Liver (tissue), 7 donors: ENCODE measurements at regions not wholly inside any gene's neighbourhood (a gene's known extent, or its start where the extent isn't known, plus 50 kb on each side); places are given as distances from the start of the nearest gene placed in this dataset.

ENCODE experiments used
- DNase-seq: peaks from one replicate; pipeline ENCODE4 v3.0.0-alpha.2; 2017; ENCODE audit warnings: low spot score
- H3K27ac ChIP-seq, 2 donors: one replicate each; pipeline ENCODE4 v1.7.0; 2013; ENCODE audit warnings: inconsistent platforms in 2 of 2, low read length in 2 of 2, control low read depth in 1 of 2, low read depth in 1 of 2, mild to moderate bottlenecking in 1 of 2
- H3K27me3 ChIP-seq, 4 donors: one replicate each; pipeline versions ENCODE4 v1.6.1 to v1.7.0; 2013; ENCODE audit warnings: low read length in 3 of 4, inconsistent platforms in 1 of 4, mild to moderate bottlenecking in 1 of 4, moderate library complexity in 1 of 4; ENCODE audit not compliant: control insufficient read depth in 4 of 4, insufficient read depth in 4 of 4
- H3K36me3 ChIP-seq, 4 donors: one replicate each; pipeline versions ENCODE4 v1.6.1 to v1.7.0; 2013; ENCODE audit warnings: low read length in 3 of 4, mild to moderate bottlenecking in 3 of 4, low read depth in 1 of 4, moderate library complexity in 1 of 4; ENCODE audit not compliant: control insufficient read depth in 4 of 4, insufficient read depth in 3 of 4
- H3K4me1 ChIP-seq, 4 donors: one replicate each; pipeline versions ENCODE4 v1.6.1 to v1.7.0; 2013; ENCODE audit warnings: low read length in 3 of 4, mild to moderate bottlenecking in 3 of 4, moderate library complexity in 1 of 4; ENCODE audit not compliant: control insufficient read depth in 4 of 4, insufficient read depth in 4 of 4
- H3K4me3 ChIP-seq, 3 donors: one replicate each; pipeline versions ENCODE4 v1.6.1 to v1.7.0; 2013; ENCODE audit warnings: low read length in 3 of 3, control low read depth in 1 of 3, low read depth in 1 of 3, mild to moderate bottlenecking in 1 of 3
- H3K9ac ChIP-seq, 2 donors: one replicate each; pipeline ENCODE4 v1.7.0; 2013; ENCODE audit warnings: low read length in 2 of 2, mild to moderate bottlenecking in 2 of 2, moderate library complexity in 2 of 2, control low read depth in 1 of 2, low read depth in 1 of 2
- H3K9me3 ChIP-seq, 4 donors: one replicate each; pipeline versions ENCODE4 v1.6.1 to v1.7.0; 2013; ENCODE audit warnings: low read length in 3 of 4; ENCODE audit not compliant: control insufficient read depth in 4 of 4
- ATF3 ChIP-seq: IDR thresholded peaks from 2 replicates; pipeline ENCODE4 v1.6.1; 2016; ENCODE audit warnings: antibody characterized with exemption
- FOXA1 ChIP-seq: IDR thresholded peaks from 2 replicates; pipeline ENCODE4 v1.6.1; 2016; ENCODE audit warnings: antibody characterized with exemption
- FOXA2 ChIP-seq: IDR thresholded peaks from 2 replicates; pipeline ENCODE4 v1.6.1; 2016; ENCODE audit warnings: antibody characterized with exemption
- HNF4A ChIP-seq, 2 donors: conservative IDR thresholded peaks; 2 replicates each; pipeline ENCODE4 v1.6.1; 2016; ENCODE audit warnings: antibody characterized with exemption in 2 of 2, mild to moderate bottlenecking in 2 of 2
- RAD21 ChIP-seq, 2 donors: IDR thresholded peaks; 2 replicates each; pipeline ENCODE4 v1.6.1; 2016; ENCODE audit warnings: antibody characterized with exemption in 2 of 2, mild to moderate bottlenecking in 2 of 2
- REST ChIP-seq: IDR thresholded peaks from 2 replicates; pipeline ENCODE4 v1.6.1; 2016; ENCODE audit warnings: antibody characterized with exemption, mild to moderate bottlenecking
- RXRA ChIP-seq, 2 donors: IDR thresholded peaks; 2 replicates each; pipeline ENCODE4 v1.6.1; 2017 to 2018; ENCODE audit warnings: antibody characterized with exemption in 2 of 2, mild to moderate bottlenecking in 1 of 2
- SP1 ChIP-seq: IDR thresholded peaks from 2 replicates; pipeline ENCODE4 v1.6.1; 2018; ENCODE audit warnings: antibody characterized with exemption, mild to moderate bottlenecking
- TAF1 ChIP-seq: conservative IDR thresholded peaks from 2 replicates; pipeline ENCODE4 v1.6.1; 2016; ENCODE audit warnings: antibody characterized with exemption, mild to moderate bottlenecking
- WGBS: extraction: QIAGEN DNeasy Blood & Tissue Kit; methylation state at CpG from one replicate; pipeline ENCODE4 v1.1.7; 2013; 5-methylcytosine and 5-hydroxymethylcytosine counted together
- TF ChIP-seq, protein P1 (sequence below): IDR thresholded peaks from 2 replicates; pipeline ENCODE4 v1.6.1; 2016; ENCODE audit warnings: antibody characterized with exemption
- TF ChIP-seq, protein P2 (sequence below): IDR thresholded peaks from 2 replicates; pipeline ENCODE4 v1.6.1; 2016; ENCODE audit warnings: antibody characterized with exemption
- donor health status: healthy.
- donor health status: healthy.
- donor health status: healthy.
- donor health status: healthy.

- Histone ChIP-seq H3K27ac (no peak overlapping the region), H3K9ac (no peak overlapping the region), H3K4me1 (no peaks in the 10 kb centered on the region), H3K36me3 (no peaks in the 10 kb centered on the region), H3K9me3 (peaks cover 0 to 4% (median 0%) of the 10 kb centered on the region in 4 donors), H3K27me3 (peaks cover 0 to 2% (median 0%) of the 10 kb centered on the region in 4 donors), H3K4me3 (no peak overlapping the region)
- TF ChIP-seq TAF1 (no peak), FOXA2 (no peak), FOXA1 (no peak), SP1 (no peak), HNF4A (conservative IDR thresholded peaks at IDR 0.05) (no peak), ATF3 (no peak)
- TF ChIP-seq, protein P1, sequence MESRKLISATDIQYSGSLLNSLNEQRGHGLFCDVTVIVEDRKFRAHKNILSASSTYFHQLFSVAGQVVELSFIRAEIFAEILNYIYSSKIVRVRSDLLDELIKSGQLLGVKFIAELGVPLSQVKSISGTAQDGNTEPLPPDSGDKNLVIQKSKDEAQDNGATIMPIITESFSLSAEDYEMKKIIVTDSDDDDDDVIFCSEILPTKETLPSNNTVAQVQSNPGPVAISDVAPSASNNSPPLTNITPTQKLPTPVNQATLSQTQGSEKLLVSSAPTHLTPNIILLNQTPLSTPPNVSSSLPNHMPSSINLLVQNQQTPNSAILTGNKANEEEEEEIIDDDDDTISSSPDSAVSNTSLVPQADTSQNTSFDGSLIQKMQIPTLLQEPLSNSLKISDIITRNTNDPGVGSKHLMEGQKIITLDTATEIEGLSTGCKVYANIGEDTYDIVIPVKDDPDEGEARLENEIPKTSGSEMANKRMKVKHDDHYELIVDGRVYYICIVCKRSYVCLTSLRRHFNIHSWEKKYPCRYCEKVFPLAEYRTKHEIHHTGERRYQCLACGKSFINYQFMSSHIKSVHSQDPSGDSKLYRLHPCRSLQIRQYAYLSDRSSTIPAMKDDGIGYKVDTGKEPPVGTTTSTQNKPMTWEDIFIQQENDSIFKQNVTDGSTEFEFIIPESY, result no peak
- no peak for DNase-seq
- 61% methylated on average over 3 of the region's 3 CpGs for WGBS
Measured at GRCh38 chr3:157754451-157754850, 251.2 kb upstream of the VEPH1 start.

GRCh38 chr3:157753787-157754136 lies 250.5 kb upstream of the VEPH1 start:
- H3K4me3 ChIP-seq, result no peak overlapping the region
- H3K36me3 ChIP-seq, result no peaks in the 10 kb centered on the region
- peaks cover 0 to 4% (median 0%) of the 10 kb centered on the region in 4 donors for H3K9me3 ChIP-seq
- H3K27ac ChIP-seq, result no peak overlapping the region
- 29% methylated on average over 3 of the region's 3 CpGs for WGBS
- no peaks in the 10 kb centered on the region for H3K4me1 ChIP-seq
- peaks cover 0 to 2% (median 0%) of the 10 kb centered on the region in 4 donors for H3K27me3 ChIP-seq
- H3K9ac ChIP-seq, result no peak overlapping the region
- no peak for TF ChIP-seq ATF3
- peak; percentile 29 to 61 for TF ChIP-seq HNF4A (conservative IDR thresholded peaks at IDR 0.05)
- TF ChIP-seq REST, result no peak
- no peak for TF ChIP-seq SP1
- TF ChIP-seq, protein P2, sequence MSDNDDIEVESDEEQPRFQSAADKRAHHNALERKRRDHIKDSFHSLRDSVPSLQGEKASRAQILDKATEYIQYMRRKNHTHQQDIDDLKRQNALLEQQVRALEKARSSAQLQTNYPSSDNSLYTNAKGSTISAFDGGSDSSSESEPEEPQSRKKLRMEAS, result no peak
- no peak for TF ChIP-seq RAD21 (IDR thresholded peaks at IDR 0.05)
- TF ChIP-seq RXRA (IDR thresholded peaks at IDR 0.05), result peak in 1 of 2 donors; percentile 12
- DNase-seq, result no peak
